ENCODE measurements at regions not wholly inside any gene's neighbourhood (a gene's known extent, or its start where the extent isn't known, plus 50 kb on each side); places are given as distances from the start of the nearest gene placed in this dataset.

DNA sequence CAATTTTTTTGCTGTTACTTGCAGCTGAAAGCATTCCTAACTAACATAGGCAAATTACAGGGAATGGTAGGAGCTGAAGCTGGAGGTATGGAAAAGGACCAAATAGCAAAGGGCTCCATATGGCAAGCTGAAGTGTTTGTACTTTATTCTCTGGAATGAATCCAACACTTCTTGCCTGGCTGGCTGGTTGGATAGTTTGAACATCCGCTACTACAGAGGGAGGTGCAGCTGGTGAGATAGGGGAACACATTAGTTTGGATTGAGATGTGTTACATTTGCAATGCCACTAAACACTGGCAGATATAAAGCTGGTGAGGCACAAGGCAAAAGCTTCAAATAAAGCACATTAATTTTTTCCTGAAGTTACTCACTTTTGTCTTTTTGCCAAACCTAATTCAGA is 291.5 kb downstream of the SP3 start:
- Histone ChIP-seq H4K8ac (ENCODE audit: extremely low read depth, insufficient read depth, low read length) (no peak overlapping the region), H3K56ac (replicated peaks; ENCODE audit: insufficient read length, low read depth, low read length) (no peak overlapping the region), H4K20me1 (replicated peaks in 1 of 2; ENCODE audit: control insufficient read depth in 1 of 2, insufficient read depth in 2 of 2, low read length in 2 of 2) (no peaks in the 10 kb centered on the region), H3K18ac (ENCODE audit: extremely low read depth, low read length) (no peak overlapping the region), H2BK120ac (replicated peaks; ENCODE audit: low read depth, low read length) (no peak overlapping the region), H3K9me3 (ENCODE audit: insufficient read depth in 2 of 2, low read depth in 1 of 2, low read length in 1 of 2) (peaks cover 0 to 6% of the 10 kb centered on the region in 2 experiments; a peak in 1 of 4 replicates), H3K4me2 (ENCODE audit: insufficient read depth in 1 of 2, low read depth in 2 of 2, low read length in 2 of 2) (no peak overlapping the region), H3K4me1 (replicated peaks in 1 of 4; ENCODE audit: control insufficient read depth in 3 of 4, insufficient read depth in 4 of 4, low read length in 3 of 4) (no peaks in the 10 kb centered on the region), H2BK15ac (ENCODE audit: low read length) (no peak overlapping the region), H3K79me2 (ENCODE audit: control insufficient read depth in 1 of 2, insufficient read depth in 2 of 2, low read length in 2 of 2) (no peaks in the 10 kb centered on the region), H3K23me2 (ENCODE audit: low read depth, low read length) (no peaks in the 10 kb centered on the region; the same call in 1 of the 2 replicates), H2BK20ac (ENCODE audit: low read length) (no peak overlapping the region), H3K4ac (replicated peaks; ENCODE audit: insufficient read length, low read depth, low read length) (no peak overlapping the region), H3K79me1 (ENCODE audit: low read depth, low read length) (no peaks in the 10 kb centered on the region), H2AK5ac (ENCODE audit: low read depth, low read length) (no peak overlapping the region), H4K91ac (replicated peaks; ENCODE audit: insufficient read length, low read length) (no peak overlapping the region), H3K27ac (ENCODE audit: low read depth, low read length) (no peak overlapping the region), H2BK12ac (ENCODE audit: low read depth, low read length) (no peak overlapping the region), H3K14ac (ENCODE audit: insufficient read length) (no peak overlapping the region), H2BK5ac (ENCODE audit: low read depth, low read length) (no peak overlapping the region), H3K4me3 (ENCODE audit: extremely low read depth in 1 of 4, insufficient read depth in 2 of 4, low read depth in 3 of 4, low read length in 4 of 4) (no peak overlapping the region), H3K9ac (replicated peaks in 1 of 4; ENCODE audit: extremely low read depth in 1 of 4, low read depth in 3 of 4, low read length in 3 of 4) (no peak overlapping the region), H3K23ac (ENCODE audit: insufficient read length) (no peak overlapping the region), H4K5ac (ENCODE audit: insufficient read length, low read depth, low read length) (no peak overlapping the region), H3K27me3 (replicated peaks in 1 of 4; ENCODE audit: control insufficient read depth in 3 of 4, extremely low read depth in 1 of 4, insufficient read depth in 3 of 4, low read length in 3 of 4) (no peaks in the 10 kb centered on the region), H3K36me3 (ENCODE audit: control insufficient read depth in 2 of 4, insufficient read depth in 4 of 4, low read length in 3 of 4) (no peaks in the 10 kb centered on the region; a peak in 1 of 8 replicates), H2AFZ (ENCODE audit: low read length) (no peak overlapping the region)
- no peak for FAIRE-seq
- DNase-seq (ENCODE audit: low read depth in 1 of 2, low spot score in 2 of 2) = no peak
- ChIA-PET POLR2A (ENCODE audit: partially characterized antibody) (no interaction called here), CTCF (ENCODE audit: partially characterized antibody) (no interaction called here)
- WGBS, 2 experiments (ENCODE audit: extremely low coverage in 1 of 2, insufficient coverage in 1 of 2, insufficient read length in 1 of 2, insufficient replicate concordance in 2 of 2, low coverage in 1 of 2, low lambda C conversion rate in 2 of 2, missing lambda C conversion rate in 1 of 2) = 90% methylated on average over 1 of the region's 1 CpG; no CpG with 5 or more reads in 1 of the 2 experiments
- TF ChIP-seq, protein P1, sequence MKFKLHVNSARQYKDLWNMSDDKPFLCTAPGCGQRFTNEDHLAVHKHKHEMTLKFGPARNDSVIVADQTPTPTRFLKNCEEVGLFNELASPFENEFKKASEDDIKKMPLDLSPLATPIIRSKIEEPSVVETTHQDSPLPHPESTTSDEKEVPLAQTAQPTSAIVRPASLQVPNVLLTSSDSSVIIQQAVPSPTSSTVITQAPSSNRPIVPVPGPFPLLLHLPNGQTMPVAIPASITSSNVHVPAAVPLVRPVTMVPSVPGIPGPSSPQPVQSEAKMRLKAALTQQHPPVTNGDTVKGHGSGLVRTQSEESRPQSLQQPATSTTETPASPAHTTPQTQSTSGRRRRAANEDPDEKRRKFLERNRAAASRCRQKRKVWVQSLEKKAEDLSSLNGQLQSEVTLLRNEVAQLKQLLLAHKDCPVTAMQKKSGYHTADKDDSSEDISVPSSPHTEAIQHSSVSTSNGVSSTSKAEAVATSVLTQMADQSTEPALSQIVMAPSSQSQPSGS (IDR thresholded peaks at IDR 0.05; ENCODE audit: low read length) = no peak
- TF ChIP-seq RBBP5 (IDR thresholded peaks at IDR 0.05; ENCODE audit: borderline replicate concordance, low read depth, low read length) (no peak), KDM5A (IDR thresholded peaks at IDR 0.05; ENCODE audit: low read length) (no peak), EZH2 (IDR thresholded peaks at IDR 0.05; ENCODE audit: low read depth, low read length, severe bottlenecking) (no peak), RNF2 (IDR thresholded peaks at IDR 0.05; ENCODE audit: borderline replicate concordance, low read depth, low read length, missing control alignments, poor library complexity, severe bottlenecking) (no peak), SP1 (IDR thresholded peaks at IDR 0.05; ENCODE audit: low read depth, low read length) (no peak), SIN3A (conservative IDR thresholded peaks at IDR 0.05 in 1 of 2, IDR thresholded peaks at IDR 0.05 in 1 of 2; ENCODE audit: low read depth in 1 of 2, low read length in 2 of 2) (no peak), KDM1A (IDR thresholded peaks at IDR 0.05; ENCODE audit: borderline replicate concordance, low read length) (no peak), CHD1 (IDR thresholded peaks at IDR 0.05; ENCODE audit: low read depth, low read length) (no peak), HDAC6 (IDR thresholded peaks at IDR 0.05; ENCODE audit: low read depth, low read length) (no peak), POU5F1 (IDR thresholded peaks at IDR 0.05; ENCODE audit: low read depth, low read length) (no peak)
